ENCODE measurements at regions not wholly inside any gene's neighbourhood (a gene's known extent, or its start where the extent isn't known, plus 50 kb on each side); places are given as distances from the start of the nearest gene placed in this dataset.

GRCh38 chr4:120139392-120139791 lies 72.7 kb upstream of the MAD2L1 start:
- TF ChIP-seq, protein P1, sequence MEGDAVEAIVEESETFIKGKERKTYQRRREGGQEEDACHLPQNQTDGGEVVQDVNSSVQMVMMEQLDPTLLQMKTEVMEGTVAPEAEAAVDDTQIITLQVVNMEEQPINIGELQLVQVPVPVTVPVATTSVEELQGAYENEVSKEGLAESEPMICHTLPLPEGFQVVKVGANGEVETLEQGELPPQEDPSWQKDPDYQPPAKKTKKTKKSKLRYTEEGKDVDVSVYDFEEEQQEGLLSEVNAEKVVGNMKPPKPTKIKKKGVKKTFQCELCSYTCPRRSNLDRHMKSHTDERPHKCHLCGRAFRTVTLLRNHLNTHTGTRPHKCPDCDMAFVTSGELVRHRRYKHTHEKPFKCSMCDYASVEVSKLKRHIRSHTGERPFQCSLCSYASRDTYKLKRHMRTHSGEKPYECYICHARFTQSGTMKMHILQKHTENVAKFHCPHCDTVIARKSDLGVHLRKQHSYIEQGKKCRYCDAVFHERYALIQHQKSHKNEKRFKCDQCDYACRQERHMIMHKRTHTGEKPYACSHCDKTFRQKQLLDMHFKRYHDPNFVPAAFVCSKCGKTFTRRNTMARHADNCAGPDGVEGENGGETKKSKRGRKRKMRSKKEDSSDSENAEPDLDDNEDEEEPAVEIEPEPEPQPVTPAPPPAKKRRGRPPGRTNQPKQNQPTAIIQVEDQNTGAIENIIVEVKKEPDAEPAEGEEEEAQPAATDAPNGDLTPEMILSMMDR (IDR thresholded peaks at IDR 0.05), result no peak
- TF ChIP-seq POLR2A (IDR thresholded peaks at IDR 0.05) (no peak), POLR2AphosphoS5 (IDR thresholded peaks at IDR 0.05; ENCODE audit: insufficient read depth in 1 of 2, low read depth in 1 of 2) (no peak)
- Histone ChIP-seq H3K36me3 (no peaks in the 10 kb centered on the region), H3K4me3 (no peak overlapping the region), H3K4me1 (no peaks in the 10 kb centered on the region), H3K27me3 (no peaks in the 10 kb centered on the region), H3K9me3 (no peaks in the 10 kb centered on the region), H3K27ac (no peak overlapping the region)
- no peak for DNase-seq (ENCODE audit: extremely low spot score in 2 of 2)
- intact Hi-C loops (cut with DNase I), result no loop called here

DNA sequence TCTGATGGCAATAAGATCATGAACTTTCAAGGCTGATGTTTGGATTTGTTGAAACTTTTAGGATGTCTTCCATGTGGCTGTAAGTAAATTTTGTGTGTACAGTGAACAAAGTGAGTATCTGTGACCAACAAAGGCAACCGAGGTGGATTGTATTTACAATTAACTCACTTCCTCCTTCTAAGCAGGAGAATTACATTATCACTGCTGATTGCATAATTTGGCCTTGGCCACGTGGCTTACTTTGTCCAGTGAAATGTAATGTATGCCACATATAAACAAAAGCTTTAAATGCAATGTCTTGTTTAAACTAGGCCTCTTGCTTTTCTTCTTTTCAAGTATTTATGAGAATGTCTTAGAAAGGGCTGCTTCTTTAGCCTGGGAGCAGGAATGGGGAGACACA lies 66.3 kb upstream of the MAD2L1 start:
- no peak for TF ChIP-seq POLR2A (IDR thresholded peaks at IDR 0.05)
- TF ChIP-seq POLR2AphosphoS5 (IDR thresholded peaks at IDR 0.05; ENCODE audit: insufficient read depth in 1 of 2, low read depth in 1 of 2), result no peak
- H3K27ac ChIP-seq, result no peak overlapping the region
- DNase-seq (ENCODE audit: extremely low spot score in 2 of 2), result no peak
- no peaks in the 10 kb centered on the region for H3K4me1 ChIP-seq
- H3K36me3 ChIP-seq, result no peaks in the 10 kb centered on the region
- H3K9me3 ChIP-seq, result no peaks in the 10 kb centered on the region
- no peaks in the 10 kb centered on the region for H3K27me3 ChIP-seq
- intact Hi-C loops (cut with DNase I), result no loop called here
- no peak overlapping the region for H3K4me3 ChIP-seq

- no peaks in the 10 kb centered on the region for H3K4me1 ChIP-seq
- H3K27ac ChIP-seq, result no peak overlapping the region
- TF ChIP-seq POLR2A (IDR thresholded peaks at IDR 0.05) (no peak), POLR2AphosphoS5 (IDR thresholded peaks at IDR 0.05; ENCODE audit: insufficient read depth in 1 of 2, low read depth in 1 of 2) (no peak)
- TF ChIP-seq, protein P1 (IDR thresholded peaks at IDR 0.05), result no peak
- H3K36me3 ChIP-seq, result no peaks in the 10 kb centered on the region
- no peak overlapping the region for H3K4me3 ChIP-seq
- no peak for DNase-seq (ENCODE audit: extremely low spot score in 2 of 2)
- intact Hi-C loops (cut with DNase I), result no loop called here
- no peaks in the 10 kb centered on the region for H3K9me3 ChIP-seq
- H3K27me3 ChIP-seq, result no peaks in the 10 kb centered on the region
Measured at GRCh38 chr4:120130786-120131185, 64.1 kb upstream of the MAD2L1 start.
